ENCODE measurements at regions not wholly inside any gene's neighbourhood (a gene's known extent, or its start where the extent isn't known, plus 50 kb on each side); places are given as distances from the start of the nearest gene placed in this dataset.

DNA sequence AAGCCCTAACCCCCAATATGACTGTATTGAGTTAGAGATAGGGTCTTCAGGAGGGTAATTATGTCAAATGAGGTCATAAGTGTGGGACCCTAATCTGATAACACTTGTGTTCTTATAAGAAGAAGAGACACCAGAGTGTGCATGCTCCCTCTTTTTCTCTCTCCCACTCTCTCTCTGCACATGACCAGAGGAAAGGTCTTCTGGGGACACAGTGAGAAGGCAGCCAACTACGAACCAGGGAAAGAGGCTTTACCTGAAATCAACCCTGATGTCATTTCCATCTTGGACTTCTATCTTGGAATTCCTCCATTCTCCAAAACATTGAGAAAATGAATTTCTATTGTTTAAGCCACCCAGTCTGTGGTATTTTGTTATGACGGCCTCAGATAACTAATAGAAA lies 97.2 kb upstream of the MAD2L1 start:
- TF ChIP-seq, protein P1, sequence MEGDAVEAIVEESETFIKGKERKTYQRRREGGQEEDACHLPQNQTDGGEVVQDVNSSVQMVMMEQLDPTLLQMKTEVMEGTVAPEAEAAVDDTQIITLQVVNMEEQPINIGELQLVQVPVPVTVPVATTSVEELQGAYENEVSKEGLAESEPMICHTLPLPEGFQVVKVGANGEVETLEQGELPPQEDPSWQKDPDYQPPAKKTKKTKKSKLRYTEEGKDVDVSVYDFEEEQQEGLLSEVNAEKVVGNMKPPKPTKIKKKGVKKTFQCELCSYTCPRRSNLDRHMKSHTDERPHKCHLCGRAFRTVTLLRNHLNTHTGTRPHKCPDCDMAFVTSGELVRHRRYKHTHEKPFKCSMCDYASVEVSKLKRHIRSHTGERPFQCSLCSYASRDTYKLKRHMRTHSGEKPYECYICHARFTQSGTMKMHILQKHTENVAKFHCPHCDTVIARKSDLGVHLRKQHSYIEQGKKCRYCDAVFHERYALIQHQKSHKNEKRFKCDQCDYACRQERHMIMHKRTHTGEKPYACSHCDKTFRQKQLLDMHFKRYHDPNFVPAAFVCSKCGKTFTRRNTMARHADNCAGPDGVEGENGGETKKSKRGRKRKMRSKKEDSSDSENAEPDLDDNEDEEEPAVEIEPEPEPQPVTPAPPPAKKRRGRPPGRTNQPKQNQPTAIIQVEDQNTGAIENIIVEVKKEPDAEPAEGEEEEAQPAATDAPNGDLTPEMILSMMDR (IDR thresholded peaks at IDR 0.05) = no peak
- TF ChIP-seq POLR2A (IDR thresholded peaks at IDR 0.05) = no peak
